ENCODE measurements at regions not wholly inside any gene's neighbourhood (a gene's known extent, or its start where the extent isn't known, plus 50 kb on each side); places are given as distances from the start of the nearest gene placed in this dataset.

DNA sequence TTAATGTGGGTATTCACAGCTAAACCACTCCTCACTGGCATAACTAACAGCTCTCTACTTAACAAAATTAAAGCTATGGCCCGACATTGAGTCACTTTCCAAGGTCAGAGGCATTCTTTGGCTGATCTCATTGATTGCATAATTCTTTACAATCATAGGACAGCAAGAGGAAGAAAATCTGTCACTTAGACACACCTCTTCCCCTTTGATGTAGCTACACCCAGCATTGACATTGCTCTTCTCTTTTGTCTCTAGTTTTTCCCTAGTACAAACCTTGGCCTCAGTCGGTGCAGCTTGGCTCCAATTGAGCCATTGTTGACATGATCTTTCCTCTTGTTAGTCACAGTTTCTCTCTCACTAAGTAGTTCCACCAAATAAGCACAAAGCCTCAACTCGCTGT lies 313.3 kb upstream of the ACTRT1 start:
- no peaks in the 10 kb centered on the region for H3K27me3 ChIP-seq (ENCODE audit: low read length)
- H2AFZ ChIP-seq (ENCODE audit: low read depth, low read length, severe bottlenecking), result no peak overlapping the region
- H3K36me3 ChIP-seq (ENCODE audit: low read length), result no peaks in the 10 kb centered on the region
- no peaks in the 10 kb centered on the region for H4K20me1 ChIP-seq (ENCODE audit: low read depth, low read length)
- H3K9me2 ChIP-seq (replicated peaks; ENCODE audit: insufficient read depth, low read length), result no peaks in the 10 kb centered on the region
- no peaks in the 10 kb centered on the region for H3K9me3 ChIP-seq (ENCODE audit: insufficient read depth, low read length)
- no peaks in the 10 kb centered on the region for H3F3A ChIP-seq (ENCODE audit: insufficient read depth)
- TF ChIP-seq EZH2phosphoT487 (conservative IDR thresholded peaks at IDR 0.05; ENCODE audit: low read length), result no peak
- TF ChIP-seq, protein P1, sequence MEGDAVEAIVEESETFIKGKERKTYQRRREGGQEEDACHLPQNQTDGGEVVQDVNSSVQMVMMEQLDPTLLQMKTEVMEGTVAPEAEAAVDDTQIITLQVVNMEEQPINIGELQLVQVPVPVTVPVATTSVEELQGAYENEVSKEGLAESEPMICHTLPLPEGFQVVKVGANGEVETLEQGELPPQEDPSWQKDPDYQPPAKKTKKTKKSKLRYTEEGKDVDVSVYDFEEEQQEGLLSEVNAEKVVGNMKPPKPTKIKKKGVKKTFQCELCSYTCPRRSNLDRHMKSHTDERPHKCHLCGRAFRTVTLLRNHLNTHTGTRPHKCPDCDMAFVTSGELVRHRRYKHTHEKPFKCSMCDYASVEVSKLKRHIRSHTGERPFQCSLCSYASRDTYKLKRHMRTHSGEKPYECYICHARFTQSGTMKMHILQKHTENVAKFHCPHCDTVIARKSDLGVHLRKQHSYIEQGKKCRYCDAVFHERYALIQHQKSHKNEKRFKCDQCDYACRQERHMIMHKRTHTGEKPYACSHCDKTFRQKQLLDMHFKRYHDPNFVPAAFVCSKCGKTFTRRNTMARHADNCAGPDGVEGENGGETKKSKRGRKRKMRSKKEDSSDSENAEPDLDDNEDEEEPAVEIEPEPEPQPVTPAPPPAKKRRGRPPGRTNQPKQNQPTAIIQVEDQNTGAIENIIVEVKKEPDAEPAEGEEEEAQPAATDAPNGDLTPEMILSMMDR (IDR thresholded peaks at IDR 0.05; ENCODE audit: insufficient read depth, low read length, poor library complexity, severe bottlenecking), result no peak
- no peaks in the 10 kb centered on the region for H3K79me2 ChIP-seq (ENCODE audit: insufficient read depth, low read length)
- H3K9ac ChIP-seq (ENCODE audit: low read length), result no peak overlapping the region
- no peak overlapping the region for H3K27ac ChIP-seq (ENCODE audit: low read depth, low read length)
- no peak overlapping the region for H3K4me3 ChIP-seq (ENCODE audit: insufficient read depth, low read length, poor library complexity, severe bottlenecking)
- H3K4me2 ChIP-seq (ENCODE audit: low read depth, low read length, poor library complexity, severe bottlenecking), result no peak overlapping the region

DNA sequence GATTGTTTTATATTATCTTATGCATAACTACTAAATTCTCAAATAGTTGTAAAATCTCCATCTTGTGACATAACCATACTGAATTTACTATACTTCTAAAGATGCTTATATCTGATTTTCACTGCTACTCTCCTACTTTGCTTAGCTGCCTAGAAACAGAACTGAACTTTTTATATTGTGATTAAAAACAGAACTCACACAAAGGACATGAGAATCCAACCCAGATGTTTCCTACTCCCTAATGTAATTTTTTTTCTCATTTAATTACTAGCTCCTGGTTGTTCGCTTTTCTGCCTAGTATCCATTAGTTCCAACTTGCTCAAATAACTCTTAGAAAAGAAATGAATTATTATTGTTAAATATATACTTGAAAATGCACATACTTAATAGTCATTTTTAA lies 283.5 kb upstream of the ACTRT1 start:
- Histone ChIP-seq H3F3A (ENCODE audit: insufficient read depth) (no peaks in the 10 kb centered on the region), H3K9me3 (ENCODE audit: insufficient read depth, low read length) (no peaks in the 10 kb centered on the region), H3K79me2 (ENCODE audit: insufficient read depth, low read length) (no peaks in the 10 kb centered on the region), H2AFZ (ENCODE audit: low read depth, low read length, severe bottlenecking) (no peak overlapping the region), H3K9me2 (replicated peaks; ENCODE audit: insufficient read depth, low read length) (no peaks in the 10 kb centered on the region), H4K20me1 (ENCODE audit: low read depth, low read length) (no peaks in the 10 kb centered on the region), H3K9ac (ENCODE audit: low read length) (no peak overlapping the region), H3K27me3 (ENCODE audit: low read length) (no peaks in the 10 kb centered on the region), H3K36me3 (ENCODE audit: low read length) (no peaks in the 10 kb centered on the region), H3K4me2 (ENCODE audit: low read depth, low read length, poor library complexity, severe bottlenecking) (no peak overlapping the region), H3K27ac (ENCODE audit: low read depth, low read length) (no peak overlapping the region), H3K4me3 (ENCODE audit: insufficient read depth, low read length, poor library complexity, severe bottlenecking) (no peak overlapping the region)
- no peak for TF ChIP-seq EZH2phosphoT487 (conservative IDR thresholded peaks at IDR 0.05; ENCODE audit: low read length)
- TF ChIP-seq, protein P1 (IDR thresholded peaks at IDR 0.05; ENCODE audit: insufficient read depth, low read length, poor library complexity, severe bottlenecking), result no peak

DNA sequence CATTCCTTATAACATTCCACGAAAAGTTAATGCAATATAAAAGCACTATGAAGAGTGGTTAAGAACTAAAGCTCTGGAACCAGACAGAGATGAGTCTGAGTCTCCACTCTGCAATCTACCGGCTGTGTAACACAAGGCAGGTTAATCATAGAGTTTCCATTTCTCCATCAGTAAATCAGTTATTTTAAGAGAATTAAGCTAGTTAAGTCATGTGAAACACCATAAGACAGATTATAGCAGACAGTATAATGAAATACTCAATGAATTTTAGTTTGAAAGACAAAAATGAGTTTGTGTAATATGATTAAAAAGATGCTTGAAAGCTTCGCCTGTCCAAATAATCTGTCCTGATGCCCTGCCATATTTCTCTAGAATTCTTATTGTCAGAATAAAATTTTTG lies 282.6 kb upstream of the ACTRT1 start:
- H3K9ac ChIP-seq (ENCODE audit: low read length), result no peak overlapping the region
- H3K27ac ChIP-seq (ENCODE audit: low read depth, low read length), result no peak overlapping the region
- H3K79me2 ChIP-seq (ENCODE audit: insufficient read depth, low read length), result no peaks in the 10 kb centered on the region
- H3K4me2 ChIP-seq (ENCODE audit: low read depth, low read length, poor library complexity, severe bottlenecking), result no peak overlapping the region
- no peaks in the 10 kb centered on the region for H3F3A ChIP-seq (ENCODE audit: insufficient read depth)
- TF ChIP-seq EZH2phosphoT487 (conservative IDR thresholded peaks at IDR 0.05; ENCODE audit: low read length), result no peak
- TF ChIP-seq, protein P1 (IDR thresholded peaks at IDR 0.05; ENCODE audit: insufficient read depth, low read length, poor library complexity, severe bottlenecking), result no peak
- H3K36me3 ChIP-seq (ENCODE audit: low read length), result no peaks in the 10 kb centered on the region
- no peaks in the 10 kb centered on the region for H3K9me2 ChIP-seq (replicated peaks; ENCODE audit: insufficient read depth, low read length)
- H3K27me3 ChIP-seq (ENCODE audit: low read length), result no peaks in the 10 kb centered on the region
- no peak overlapping the region for H2AFZ ChIP-seq (ENCODE audit: low read depth, low read length, severe bottlenecking)
- H3K9me3 ChIP-seq (ENCODE audit: insufficient read depth, low read length), result no peaks in the 10 kb centered on the region
- no peak overlapping the region for H3K4me3 ChIP-seq (ENCODE audit: insufficient read depth, low read length, poor library complexity, severe bottlenecking)
- H4K20me1 ChIP-seq (ENCODE audit: low read depth, low read length), result no peaks in the 10 kb centered on the region

Measured in SU-DHL-6 (cell line).